ENCODE measurements at regions not wholly inside any gene's neighbourhood (a gene's known extent, or its start where the extent isn't known, plus 50 kb on each side); places are given as distances from the start of the nearest gene placed in this dataset.

GRCh38 chr1:55277377-55278130 lies 62.4 kb upstream of the USP24 start (continued):
- TF ChIP-seq KDM4B (CRISPR knock-in tag; IDR thresholded peaks at IDR 0.05): no peak
- TF ChIP-seq ZBTB42 (CRISPR knock-in tag; IDR thresholded peaks at IDR 0.05): no peak
- TF ChIP-seq ZGPAT (CRISPR knock-in tag; IDR thresholded peaks at IDR 0.05): no peak
- no peak for TF ChIP-seq ZNF737 (CRISPR knock-in tag; IDR thresholded peaks at IDR 0.05; ENCODE audit: borderline replicate concordance)
- no peak for TF ChIP-seq AHDC1 (CRISPR knock-in tag; IDR thresholded peaks at IDR 0.05; ENCODE audit: borderline replicate concordance)
- TF ChIP-seq, protein P1, sequence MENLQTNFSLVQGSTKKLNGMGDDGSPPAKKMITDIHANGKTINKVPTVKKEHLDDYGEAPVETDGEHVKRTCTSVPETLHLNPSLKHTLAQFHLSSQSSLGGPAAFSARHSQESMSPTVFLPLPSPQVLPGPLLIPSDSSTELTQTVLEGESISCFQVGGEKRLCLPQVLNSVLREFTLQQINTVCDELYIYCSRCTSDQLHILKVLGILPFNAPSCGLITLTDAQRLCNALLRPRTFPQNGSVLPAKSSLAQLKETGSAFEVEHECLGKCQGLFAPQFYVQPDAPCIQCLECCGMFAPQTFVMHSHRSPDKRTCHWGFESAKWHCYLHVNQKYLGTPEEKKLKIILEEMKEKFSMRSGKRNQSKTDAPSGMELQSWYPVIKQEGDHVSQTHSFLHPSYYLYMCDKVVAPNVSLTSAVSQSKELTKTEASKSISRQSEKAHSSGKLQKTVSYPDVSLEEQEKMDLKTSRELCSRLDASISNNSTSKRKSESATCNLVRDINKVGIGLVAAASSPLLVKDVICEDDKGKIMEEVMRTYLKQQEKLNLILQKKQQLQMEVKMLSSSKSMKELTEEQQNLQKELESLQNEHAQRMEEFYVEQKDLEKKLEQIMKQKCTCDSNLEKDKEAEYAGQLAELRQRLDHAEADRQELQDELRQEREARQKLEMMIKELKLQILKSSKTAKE (CRISPR knock-in tag; IDR thresholded peaks at IDR 0.05; ENCODE audit: borderline replicate concordance): no peak
- no peak for TF ChIP-seq ZNF441 (CRISPR knock-in tag; IDR thresholded peaks at IDR 0.05; ENCODE audit: borderline replicate concordance)
- TF ChIP-seq ZNF703 (CRISPR knock-in tag; IDR thresholded peaks at IDR 0.05; ENCODE audit: borderline replicate concordance): no peak
- no peak for TF ChIP-seq ZNF235 (CRISPR knock-in tag; IDR thresholded peaks at IDR 0.05; ENCODE audit: borderline replicate concordance)
- no peak for TF ChIP-seq BHLHE40 (IDR thresholded peaks at IDR 0.05; ENCODE audit: low read length)
- no peak for TF ChIP-seq ZSCAN29 (CRISPR knock-in tag; conservative IDR thresholded peaks at IDR 0.05)
- TF ChIP-seq ZNF546 (CRISPR knock-in tag; conservative IDR thresholded peaks at IDR 0.05): no peak
- TF ChIP-seq ZNF543 (CRISPR knock-in tag; IDR thresholded peaks at IDR 0.05): no peak
- no peak for TF ChIP-seq PBX3 (CRISPR knock-in tag; IDR thresholded peaks at IDR 0.05; ENCODE audit: borderline replicate concordance)
- no peak for TF ChIP-seq SCMH1 (CRISPR knock-in tag; IDR thresholded peaks at IDR 0.05; ENCODE audit: borderline replicate concordance)
- TF ChIP-seq TOE1 (CRISPR knock-in tag; IDR thresholded peaks at IDR 0.05): no peak
